HEK293T (cell line): ENCODE measurements at regions not wholly inside any gene's neighbourhood (a gene's known extent, or its start where the extent isn't known, plus 50 kb on each side); places are given as distances from the start of the nearest gene placed in this dataset.

ENCODE experiments used
- ARNT ChIP-seq: fragments of 450-650 bp; IDR thresholded peaks from 2 replicates; pipeline ENCODE4 v1.6.1; 2017; ENCODE audit warnings: mild to moderate bottlenecking
- BHLHE40 ChIP-seq: fragments of 450-650 bp; IDR thresholded peaks from 2 replicates; pipeline ENCODE4 v1.6.1; 2016; ENCODE audit warnings: mild to moderate bottlenecking, moderate library complexity, borderline replicate concordance
- CTBP1 ChIP-seq: fragments of 450-650 bp; IDR thresholded peaks from 2 replicates; pipeline ENCODE4 v1.6.1; 2016; ENCODE audit warnings: borderline replicate concordance
- ELF4 ChIP-seq: fragments of 450-650 bp; IDR thresholded peaks from 2 replicates; pipeline ENCODE4 v1.6.1; 2017; ENCODE audit warnings: antibody characterized with exemption
- FOXK2 ChIP-seq: fragments of 450-650 bp; IDR thresholded peaks from 2 replicates; pipeline ENCODE4 v1.6.1; 2016; ENCODE audit warnings: mild to moderate bottlenecking
- HDGF ChIP-seq: fragments of 450-650 bp; IDR thresholded peaks from 2 replicates; pipeline ENCODE4 v1.6.1; 2017; ENCODE audit warnings: antibody characterized with exemption, borderline replicate concordance
- NFRKB ChIP-seq: fragments of 450-650 bp; IDR thresholded peaks from 2 replicates; pipeline ENCODE4 v1.6.1; 2016; ENCODE audit warnings: mild to moderate bottlenecking, moderate library complexity
- SP1 ChIP-seq: fragments of 450-650 bp; IDR thresholded peaks from 2 replicates; pipeline ENCODE4 v1.6.1; 2017
- SUZ12 ChIP-seq: fragments of 450-650 bp; IDR thresholded peaks from 2 replicates; pipeline ENCODE4 v1.6.1; 2016; ENCODE audit warnings: mild to moderate bottlenecking
- TARDBP ChIP-seq: fragments of 450-650 bp; IDR thresholded peaks from 2 replicates; pipeline ENCODE4 v1.6.1; 2016

DNA sequence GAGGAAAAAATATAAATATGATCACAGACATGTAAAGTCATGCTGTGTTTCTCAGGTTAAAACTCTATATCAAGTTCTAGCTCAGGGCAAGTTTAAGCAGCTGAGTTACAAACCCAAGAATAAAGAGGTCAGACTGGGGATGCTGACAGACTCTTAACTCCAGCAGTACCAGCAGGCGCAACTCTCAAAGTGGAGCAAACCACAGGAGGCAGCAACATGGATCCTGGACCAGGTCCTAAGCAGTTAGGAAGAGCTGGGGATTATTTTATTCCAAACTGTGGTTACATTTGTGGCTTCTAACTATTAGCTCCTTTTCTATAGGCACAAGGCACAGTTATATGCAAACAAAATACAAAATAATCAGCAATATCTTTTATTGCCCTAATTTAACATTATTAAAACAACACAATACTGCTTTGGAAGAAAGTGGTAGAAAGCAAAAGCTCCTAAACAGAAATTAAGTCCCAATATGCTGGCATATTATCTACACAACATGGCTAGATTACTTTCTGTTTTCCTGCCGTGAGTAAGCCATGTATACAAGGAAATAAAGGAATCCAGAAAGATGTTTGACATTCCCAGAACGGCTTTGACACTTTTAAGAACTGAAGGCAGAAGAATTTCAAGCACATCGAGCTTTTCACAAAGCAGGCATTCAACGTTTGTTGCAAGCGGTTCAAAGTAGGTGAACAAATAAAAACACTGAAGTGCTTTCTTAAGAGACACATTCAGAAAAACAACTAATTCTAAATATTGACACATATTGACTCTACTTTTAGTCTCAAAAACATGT, 378.8 kb upstream of the ZNF608 start:
- TF ChIP-seq NFRKB: no peak
- TF ChIP-seq FOXK2: no peak
- no peak for TF ChIP-seq SP1
- TF ChIP-seq HDGF: no peak
- no peak for TF ChIP-seq CTBP1
- no peak for TF ChIP-seq SUZ12
- TF ChIP-seq ARNT: no peak
- TF ChIP-seq ELF4: no peak
- TF ChIP-seq TARDBP: no peak
- TF ChIP-seq BHLHE40: no peak
